Activated CD8-positive, alpha-beta memory T cell treated with anti-CD3 and anti-CD28 coated beads for 48 hours (primary cell): ENCODE measurements at regions not wholly inside any gene's neighbourhood (a gene's known extent, or its start where the extent isn't known, plus 50 kb on each side); places are given as distances from the start of the nearest gene placed in this dataset.

Source experiments
- DNase-seq, 3 experiments: peaks; one replicate each; pipeline ENCODE4 v3.0.0-alpha.2; 2020; ENCODE audit warnings: low read depth in 2 of 3, low spot score in 2 of 3

GRCh38 chr15:39171944-39172368 is 408.9 kb upstream of the THBS1 start:
- peak in 2 of 3 experiments; percentile 10 to 13 for DNase-seq

DNA sequence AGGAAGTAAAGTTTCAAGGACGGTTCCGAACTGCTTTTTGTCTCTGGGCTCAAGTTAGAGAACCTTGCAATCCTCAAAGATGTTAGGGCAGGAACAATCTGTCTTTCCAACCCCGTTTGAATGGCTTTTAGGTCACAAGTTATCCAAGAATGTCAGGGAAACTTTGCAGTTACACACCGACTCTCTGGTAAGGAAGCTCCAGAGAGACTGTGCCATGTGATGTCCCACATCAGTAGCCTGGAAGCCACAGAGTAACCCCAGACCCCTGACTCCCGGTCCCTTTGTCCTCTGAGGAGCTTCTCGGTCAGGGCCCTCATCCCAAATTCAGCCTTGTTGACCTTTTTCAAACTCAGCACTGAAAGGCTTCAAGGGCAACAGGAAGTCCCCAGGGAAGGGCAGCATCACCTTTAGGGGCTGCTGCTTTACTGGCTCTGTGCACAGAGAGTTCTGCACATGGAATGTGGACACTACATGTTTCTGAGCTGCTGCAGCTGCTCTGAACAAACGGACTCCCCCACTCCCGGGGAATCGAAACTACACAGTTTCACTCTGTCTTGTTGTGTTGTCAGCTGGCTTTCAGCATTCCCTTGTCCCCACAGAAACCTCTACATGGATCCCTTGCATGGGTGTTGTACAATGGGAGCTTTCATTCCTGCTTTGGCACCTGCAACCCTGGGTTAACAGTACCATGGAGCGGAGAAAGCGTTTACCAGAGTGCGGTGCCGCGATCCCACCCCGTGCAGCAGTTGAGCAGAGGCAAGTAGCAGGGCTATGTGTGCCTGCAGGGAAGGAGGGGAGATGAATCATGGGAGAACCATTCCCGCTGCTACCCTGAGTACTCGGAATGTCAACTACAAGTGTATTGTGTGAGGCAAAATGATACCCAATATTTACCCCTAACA is 408.2 kb upstream of the THBS1 start:
- DNase-seq, result no peak

GRCh38 chr15:39173426-39173825 is 407.5 kb upstream of the THBS1 start:
- DNase-seq, result no peak

GRCh38 chr15:39174332-39174731 is 406.5 kb upstream of the THBS1 start:
- no peak for DNase-seq

DNA sequence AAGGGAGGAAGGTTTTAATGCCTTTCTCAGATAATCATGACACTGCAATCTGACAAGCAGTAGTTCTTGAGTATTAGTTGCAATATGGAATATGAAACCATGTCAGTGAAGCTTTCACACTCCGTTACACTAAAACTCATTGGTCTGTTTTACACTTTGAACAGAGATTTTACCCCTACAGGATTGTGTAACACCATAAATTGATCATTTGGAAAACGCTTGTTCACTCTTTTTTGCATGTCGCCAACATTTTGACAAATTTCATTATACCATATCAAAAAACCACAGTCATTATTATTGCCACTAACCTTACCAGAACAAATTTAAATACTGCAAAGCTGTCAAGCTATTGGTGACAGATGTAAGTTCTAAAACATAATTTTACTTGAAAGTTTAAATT is 404.8 kb upstream of the THBS1 start:
- no peak for DNase-seq

- DNase-seq, result no peak
Measured at GRCh38 chr15:39177561-39177960, 403.3 kb upstream of the THBS1 start.

- DNase-seq, result no peak
Measured at GRCh38 chr15:39180030-39180429, 400.8 kb upstream of the THBS1 start.

- DNase-seq, result no peak
Measured at GRCh38 chr15:39180483-39180933, 400.4 kb upstream of the THBS1 start.

- no peak for DNase-seq
Measured at GRCh38 chr15:39181056-39181747, 399.7 kb upstream of the THBS1 start.

DNA sequence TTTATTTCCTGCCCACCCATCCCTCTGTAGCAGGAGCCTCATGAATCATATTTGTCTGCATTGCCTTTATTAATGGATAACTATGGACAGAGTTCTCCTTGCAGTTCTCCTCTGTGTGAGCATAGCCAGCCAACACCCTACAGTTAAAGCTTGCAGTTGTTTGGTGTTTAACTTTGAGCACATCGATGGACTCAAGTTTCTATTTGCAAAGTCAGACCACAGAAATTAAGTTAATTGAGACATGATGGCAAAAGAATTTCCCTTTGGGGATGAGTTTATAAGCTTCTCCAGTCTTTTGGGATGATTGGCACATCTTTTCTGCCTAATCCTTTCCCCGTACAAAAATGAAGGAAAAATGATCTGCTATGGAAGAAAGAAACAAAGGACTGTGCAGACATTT is 398.9 kb upstream of the THBS1 start:
- DNase-seq, result no peak

DNA sequence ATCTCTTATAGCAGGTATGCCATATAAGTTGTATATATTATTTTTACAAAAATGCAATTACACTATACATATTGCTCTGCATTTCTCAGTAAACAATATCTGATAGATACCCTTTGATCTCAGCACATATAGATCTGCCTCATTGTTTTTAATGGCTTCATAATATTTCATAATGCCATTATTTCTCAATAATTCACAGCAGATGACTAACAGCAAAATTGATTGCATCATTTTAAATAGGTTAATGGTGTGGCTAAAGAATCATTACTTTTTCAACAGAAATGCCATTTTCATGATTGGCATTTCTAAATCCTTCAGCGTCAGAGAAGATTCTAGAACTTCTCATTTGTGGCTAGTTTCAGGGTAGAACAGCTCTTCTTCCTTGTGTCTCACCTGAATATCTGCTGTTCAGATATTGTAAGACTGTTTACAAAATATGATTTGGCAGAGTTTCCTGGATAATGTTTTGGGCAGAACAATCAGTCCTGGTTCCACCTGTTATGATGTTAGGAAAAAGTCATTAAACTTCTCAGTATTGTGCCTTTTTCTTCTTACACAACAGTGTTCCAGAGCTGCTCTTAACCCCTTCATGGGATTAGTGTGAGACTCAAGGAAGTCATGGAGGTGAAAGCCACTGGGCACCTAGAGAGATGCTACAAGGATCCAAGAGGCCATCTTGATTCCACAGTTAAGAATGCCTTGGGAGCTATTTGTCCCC is 397.6 kb upstream of the THBS1 start:
- no peak for DNase-seq

- DNase-seq, result no peak
Measured at GRCh38 chr15:39184701-39185390, 396.0 kb upstream of the THBS1 start.

- no peak for DNase-seq
Measured at GRCh38 chr15:39188314-39188713, 392.6 kb upstream of the THBS1 start.

GRCh38 chr15:39188930-39189329 is 391.9 kb upstream of the THBS1 start:
- no peak for DNase-seq

DNA sequence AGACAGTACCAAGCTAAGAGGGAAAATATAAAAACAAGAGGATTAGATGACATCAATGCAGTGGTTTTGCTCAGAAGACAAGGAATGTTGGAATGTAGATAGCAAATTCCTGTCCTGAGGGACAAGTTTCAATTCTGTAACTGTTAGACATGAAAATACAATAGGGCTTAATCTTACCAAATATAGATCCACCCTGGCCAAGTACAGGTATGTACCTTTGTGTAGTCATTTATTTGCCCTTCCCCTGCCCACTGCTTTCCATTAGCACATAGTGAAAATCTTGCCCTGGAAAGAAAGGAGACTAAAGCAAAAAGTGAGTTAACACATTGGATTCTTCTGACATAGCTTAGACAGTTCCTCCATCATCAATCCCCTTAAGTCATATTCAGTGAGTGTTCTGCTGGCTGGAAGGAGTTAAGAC is 389.0 kb upstream of the THBS1 start:
- no peak for DNase-seq

DNA sequence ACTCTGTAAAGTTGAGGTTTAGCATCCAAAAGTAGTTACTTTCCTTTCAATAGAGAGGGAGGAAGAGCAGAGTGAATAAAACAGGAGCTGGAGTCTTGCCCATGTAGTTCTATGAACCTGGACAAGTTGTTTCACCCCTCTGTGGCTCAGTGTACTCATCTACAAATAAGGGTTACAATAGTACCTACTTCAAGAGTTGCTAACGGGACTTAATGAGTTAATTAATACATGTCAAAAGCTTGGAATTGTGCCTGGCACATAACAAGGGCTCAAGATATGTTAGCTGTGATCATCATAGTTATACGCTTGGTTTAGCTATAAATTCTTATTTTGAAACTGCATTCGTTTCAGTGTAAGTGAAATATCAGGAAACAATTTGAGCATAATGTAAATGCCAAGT is 388.5 kb upstream of the THBS1 start:
- no peak for DNase-seq

GRCh38 chr15:39192979-39193560 is 387.8 kb upstream of the THBS1 start:
- no peak for DNase-seq

DNA sequence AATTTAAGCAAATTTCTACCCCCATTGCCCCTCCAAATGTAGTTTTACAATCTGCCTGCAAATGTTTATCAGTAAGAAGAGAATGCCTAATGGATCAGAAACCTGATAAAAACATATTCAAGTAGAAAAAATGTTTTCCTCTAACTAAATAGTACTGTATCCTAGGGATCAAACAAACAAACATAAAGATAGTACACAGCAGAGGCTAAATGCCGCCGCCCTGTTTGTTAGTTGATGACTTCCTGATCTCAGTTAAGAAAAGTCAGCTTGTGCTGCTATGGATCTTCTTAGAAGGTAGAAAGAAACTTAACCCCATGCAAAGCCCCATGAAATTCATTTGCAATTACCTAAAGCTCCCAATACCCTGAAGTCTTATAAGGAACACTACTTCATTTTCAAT is 387.3 kb upstream of the THBS1 start:
- DNase-seq, result no peak

DNA sequence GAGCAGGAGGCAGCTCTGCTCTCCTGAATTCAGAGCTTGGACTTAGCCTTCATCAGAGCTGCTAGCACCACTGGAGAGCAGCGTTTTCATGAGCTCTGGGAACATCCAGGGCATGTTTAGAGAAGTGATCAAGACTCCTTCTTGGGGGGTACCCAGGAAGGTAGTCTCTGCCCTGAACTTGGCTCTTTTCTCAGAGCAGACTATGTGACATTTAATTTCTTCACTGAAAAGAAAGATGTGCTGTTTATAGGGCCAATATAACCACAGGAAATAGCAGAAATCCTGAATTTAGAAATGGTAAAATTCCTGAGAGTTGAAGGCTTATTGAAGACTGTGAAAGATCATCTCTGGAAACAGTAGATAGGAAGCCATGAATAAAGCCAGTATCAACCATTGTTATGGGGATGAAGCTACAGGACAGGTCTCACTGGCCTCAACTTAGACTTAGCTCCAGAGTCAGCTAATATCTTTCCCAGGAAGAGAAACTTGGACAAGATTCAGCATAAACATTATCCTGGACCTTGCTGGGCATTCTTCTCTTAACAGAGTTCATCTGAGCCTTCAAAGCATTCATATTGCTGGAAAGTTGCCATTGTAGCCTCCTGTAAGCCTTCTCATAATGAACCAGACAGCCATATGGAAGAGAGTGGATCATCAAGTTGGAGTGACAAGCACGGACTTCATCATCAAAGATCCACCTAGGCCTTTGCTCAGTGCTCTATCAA is 386.6 kb upstream of the THBS1 start:
- DNase-seq, result no peak

GRCh38 chr15:39195961-39196486 is 384.9 kb upstream of the THBS1 start:
- DNase-seq, result no peak
